Small intestine (tissue), 7 donors: ENCODE measurements at regions not wholly inside any gene's neighbourhood (a gene's known extent, or its start where the extent isn't known, plus 50 kb on each side); places are given as distances from the start of the nearest gene placed in this dataset.
"Not testable (repeated sequence)": the region's sequence is repeated elsewhere in the genome, so short reads cannot be mapped to it uniquely, and the experiment has no call there.

ENCODE experiments used
- DNase-seq, 2 donors: peaks; one replicate each; pipeline versions ENCODE4 v3.0.0 to v3.0.0-alpha.2; 2013
- FAIRE-seq: peaks from 2 replicates; lab custom pipeline; 2012; peaks lifted over from hg19 to GRCh38; lab: Jason Lieb, UNC
- H3K27ac ChIP-seq, 3 donors: one replicate each; pipeline ENCODE4 v1.5.1; 2013; ENCODE audit warnings: low read length in 2 of 3, mild to moderate bottlenecking in 2 of 3, control low read depth in 1 of 3, inconsistent platforms in 1 of 3, low read depth in 1 of 3, moderate library complexity in 1 of 3
- H3K27me3 ChIP-seq, 3 donors: one replicate each; pipeline ENCODE4 v1.6.1; 2013; ENCODE audit warnings: low read length in 3 of 3, inconsistent platforms in 1 of 3; ENCODE audit not compliant: control insufficient read depth in 3 of 3, insufficient read depth in 3 of 3
- H3K36me3 ChIP-seq, 3 donors: one replicate each; pipeline ENCODE4 v1.6.1; 2013; ENCODE audit warnings: low read length in 3 of 3, inconsistent platforms in 1 of 3, low read depth in 1 of 3, mild to moderate bottlenecking in 1 of 3, moderate library complexity in 1 of 3; ENCODE audit not compliant: control insufficient read depth in 3 of 3, insufficient read depth in 2 of 3
- H3K4me1 ChIP-seq, 3 donors: one replicate each; pipeline ENCODE4 v1.6.1; 2013; ENCODE audit warnings: low read length in 2 of 3, inconsistent platforms in 1 of 3, low read depth in 1 of 3, mild to moderate bottlenecking in 1 of 3, moderate library complexity in 1 of 3; ENCODE audit not compliant: control insufficient read depth in 3 of 3, insufficient read depth in 2 of 3
- H3K4me3 ChIP-seq, 3 donors: one replicate each; pipeline ENCODE4 v1.5.1; 2013; ENCODE audit warnings: low read length in 3 of 3, control low read depth in 1 of 3, inconsistent platforms in 1 of 3, low read depth in 1 of 3, mild to moderate bottlenecking in 1 of 3, moderate library complexity in 1 of 3
- H3K9me3 ChIP-seq, 2 donors: one replicate each; pipeline ENCODE4 v1.6.1; 2013; ENCODE audit warnings: low read depth in 1 of 2, low read length in 1 of 2; ENCODE audit not compliant: control insufficient read depth in 2 of 2, insufficient read depth in 1 of 2
- WGBS, 3 donors: extraction: QIAGEN DNeasy Blood & Tissue Kit; methylation state at CpG; one replicate each; pipeline ENCODE4 v1.1.7; 2013; 5-methylcytosine and 5-hydroxymethylcytosine counted together
- donor health status: healthy with polysubstance abuse.
- donor health status: control.
- donor health status: control.
- donor health status: Bipolar disorder and iron deficiency.
- donor health status: healthy.

DNA sequence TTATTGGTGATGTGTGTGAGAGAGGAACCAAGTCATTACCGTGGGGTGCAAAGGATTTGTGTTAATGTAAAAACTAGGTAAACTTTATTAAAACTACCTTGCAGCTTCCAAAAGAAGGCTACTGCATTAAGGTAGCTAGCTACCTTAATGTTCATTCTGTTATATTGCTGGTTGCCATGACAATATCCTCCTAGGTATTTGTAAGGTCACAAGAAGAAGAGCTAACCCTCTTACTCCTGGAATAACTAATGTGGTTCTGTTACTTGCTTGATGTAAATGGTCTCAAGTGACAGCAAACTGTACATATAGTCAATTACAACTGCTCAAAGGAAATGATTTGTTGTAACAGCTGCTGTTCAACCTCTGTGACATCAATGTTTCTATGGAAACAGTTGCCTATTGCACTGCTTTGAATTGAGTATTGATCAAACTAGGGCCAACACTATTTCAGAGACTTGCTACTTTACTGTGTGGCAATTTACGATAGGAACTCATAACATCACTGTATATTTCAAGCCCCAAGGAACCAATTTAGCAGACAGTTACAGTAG is 319.8 kb upstream of the HNRNPA3 start:
- Histone ChIP-seq H3K9me3 (no peaks in the 10 kb centered on the region), H3K36me3 (no peaks in the 10 kb centered on the region), H3K27ac (no peak overlapping the region), H3K4me3 (no peak overlapping the region), H3K4me1 (no peaks in the 10 kb centered on the region), H3K27me3 (peaks cover 0 to 3% (median 0%) of the 10 kb centered on the region in 3 donors)
- DNase-seq, result peak in 1 of 2 donors; percentile 34
- WGBS, 3 donors, result 25 to 60% (median 34%) methylated on average over 2 of the region's 2 CpGs
- no peak for FAIRE-seq

DNA sequence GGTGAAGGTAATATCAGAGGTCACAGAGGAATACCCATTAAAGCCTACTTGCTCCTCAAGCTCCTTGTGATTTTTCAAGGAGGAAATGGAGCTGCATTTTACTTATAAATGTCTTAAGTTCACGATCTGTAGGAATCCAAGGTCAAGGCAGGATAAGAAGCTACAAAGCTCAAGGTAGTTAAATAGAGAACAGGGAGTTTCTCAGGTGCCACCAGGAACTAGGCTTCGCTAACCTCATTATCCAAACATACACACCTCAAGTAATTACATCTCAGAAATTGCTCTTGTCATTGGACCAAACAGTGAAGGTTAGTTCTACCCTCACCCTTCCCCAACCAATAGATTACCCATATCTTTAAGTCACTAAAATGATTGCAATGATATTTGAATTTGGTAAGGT is 317.4 kb upstream of the HNRNPA3 start:
- no peak overlapping the region for H3K4me3 ChIP-seq
- no peak overlapping the region for H3K27ac ChIP-seq
- H3K4me1 ChIP-seq, result no peaks in the 10 kb centered on the region
- peak in 1 of 2 donors; percentile 58 for DNase-seq
- H3K9me3 ChIP-seq, result no peaks in the 10 kb centered on the region
- H3K36me3 ChIP-seq, result no peaks in the 10 kb centered on the region
- 7 to 55% (median 54%) methylated on average over 2 of the region's 2 CpGs for WGBS, 3 donors
- H3K27me3 ChIP-seq, result no peaks in the 10 kb centered on the region
- no peak for FAIRE-seq

DNA sequence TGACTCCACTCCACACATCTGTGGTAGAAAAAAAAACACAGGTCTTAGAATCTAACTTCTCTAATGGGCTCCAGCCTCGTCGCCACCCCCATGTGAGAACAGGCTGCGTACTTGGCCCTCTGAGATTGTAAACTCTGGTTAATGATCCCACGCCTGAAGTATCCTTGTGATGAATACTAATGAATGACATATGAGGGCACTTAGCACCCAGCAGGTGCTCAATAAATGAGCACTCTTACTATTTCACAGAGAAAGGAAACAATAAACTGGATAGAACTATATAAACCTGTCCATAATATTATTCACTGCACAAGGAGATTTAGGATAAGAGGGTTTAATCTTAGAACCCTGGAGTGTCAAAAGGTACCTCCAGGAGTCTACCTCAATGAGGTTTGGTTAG is 310.1 kb upstream of the HNRNPA3 start:
- no peak for FAIRE-seq
- WGBS, 3 donors, result 29 to 55% (median 45%) methylated on average over 4 of the region's 4 CpGs

DNA sequence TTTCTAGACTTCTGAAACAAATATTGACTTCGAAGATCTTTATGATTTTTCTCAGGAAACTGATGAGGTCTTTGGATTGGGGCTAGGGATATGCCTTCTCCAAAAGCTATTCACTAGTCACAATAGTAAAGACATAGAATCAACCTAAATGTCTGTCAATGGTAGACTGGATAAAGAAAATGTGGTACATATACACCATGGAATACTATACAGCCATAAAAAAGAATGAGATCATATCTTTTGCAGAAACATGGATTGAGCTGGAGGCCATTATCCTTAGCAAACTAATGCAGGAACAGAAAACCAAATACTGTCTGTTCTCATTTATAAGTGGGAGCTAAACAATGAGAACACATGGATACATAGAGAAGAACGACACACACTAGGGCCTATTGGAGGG is 308.5 kb upstream of the HNRNPA3 start:
- H3K4me1 ChIP-seq, H3K9me3 ChIP-seq, FAIRE-seq, H3K27ac ChIP-seq, H3K36me3 ChIP-seq, H3K4me3 ChIP-seq, H3K27me3 ChIP-seq, DNase-seq: not testable (repeated sequence)
- 74 to 93% (median 93%) methylated on average over 2 of the region's 2 CpGs for WGBS, 3 donors

More for the DNA sequence above, 310.1 kb upstream of the HNRNPA3 start:
- DNase-seq, result no peak
- Histone ChIP-seq H3K4me3 (no peak overlapping the region), H3K27ac (no peak overlapping the region), H3K36me3 (no peaks in the 10 kb centered on the region), H3K4me1 (no peaks in the 10 kb centered on the region), H3K9me3 (no peaks in the 10 kb centered on the region), H3K27me3 (no peaks in the 10 kb centered on the region)

DNA sequence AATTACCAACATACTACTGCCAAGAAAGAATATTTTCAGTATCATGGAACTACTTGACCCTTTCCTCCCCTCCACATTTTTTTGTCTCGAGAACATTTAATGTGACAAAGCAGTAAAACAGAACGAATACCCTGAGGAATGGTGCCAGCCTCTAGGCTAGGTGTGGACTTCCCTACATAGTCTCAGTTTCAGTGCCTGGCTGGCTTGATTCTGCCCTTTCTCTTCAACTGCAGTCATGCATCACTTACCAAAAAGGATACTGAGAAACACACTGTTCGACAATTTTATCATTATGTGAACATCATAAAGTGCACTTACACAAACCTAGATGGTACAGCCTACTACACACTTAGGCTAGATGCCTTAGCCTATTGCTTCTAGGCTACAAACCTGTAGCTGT is 305.3 kb upstream of the HNRNPA3 start:
- no peak for FAIRE-seq

DNA sequence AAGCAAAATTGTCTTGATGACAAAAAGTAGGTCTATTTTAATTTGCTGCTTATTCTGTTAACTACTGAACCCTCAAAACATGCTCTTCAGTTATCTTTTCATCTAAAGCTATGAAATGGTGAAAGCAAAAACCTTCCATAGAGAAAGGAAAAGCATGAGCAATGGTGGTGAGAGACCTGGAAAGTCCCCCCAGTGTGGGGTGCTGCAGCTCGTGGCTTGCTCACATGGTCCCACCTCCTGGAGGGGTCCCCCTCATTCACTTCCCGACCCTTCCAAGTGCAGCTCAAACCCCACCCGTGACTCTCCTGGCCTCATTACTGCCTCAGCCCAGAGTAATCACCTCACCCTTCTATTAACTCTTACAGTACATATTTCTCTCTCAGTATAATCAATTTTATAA is 301.8 kb upstream of the HNRNPA3 start:
- Histone ChIP-seq H3K27ac (no peak overlapping the region), H3K27me3 (no peaks in the 10 kb centered on the region), H3K36me3 (no peaks in the 10 kb centered on the region), H3K9me3 (no peaks in the 10 kb centered on the region), H3K4me1 (no peaks in the 10 kb centered on the region), H3K4me3 (no peak overlapping the region)
- WGBS, 3 donors, result 50 to 57% (median 52%) methylated on average over 3 of the region's 3 CpGs
- no peak for DNase-seq
- no peak for FAIRE-seq

More for the DNA sequence above, 305.3 kb upstream of the HNRNPA3 start:
- no peaks in the 10 kb centered on the region for H3K27me3 ChIP-seq
- H3K27ac ChIP-seq, result no peak overlapping the region
- H3K4me3 ChIP-seq, result no peak overlapping the region
- DNase-seq, result no peak
- H3K36me3 ChIP-seq, result no peaks in the 10 kb centered on the region
- H3K9me3 ChIP-seq, result no peaks in the 10 kb centered on the region
- WGBS, 3 donors, result 63 to 71% (median 64%) methylated on average over 3 of the region's 3 CpGs
- no peaks in the 10 kb centered on the region for H3K4me1 ChIP-seq

DNA sequence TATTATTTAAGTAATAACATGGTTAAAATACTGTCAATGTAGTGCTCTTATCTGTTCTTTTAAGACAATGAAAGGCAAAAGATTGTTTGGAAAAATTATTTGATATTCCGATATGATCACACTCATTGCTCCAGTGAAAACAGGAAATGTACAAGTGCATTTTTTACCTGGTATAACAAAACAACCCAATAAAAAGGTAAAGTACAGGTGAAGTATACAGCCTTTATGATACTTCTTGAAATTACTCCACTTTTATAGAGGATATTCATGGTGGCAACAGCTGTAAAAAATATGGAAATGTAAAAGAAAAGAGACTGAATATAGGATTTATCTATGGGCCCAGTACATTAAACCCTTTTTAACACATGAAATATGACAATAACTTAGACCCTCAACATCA is 298.6 kb upstream of the HNRNPA3 start:
- no peaks in the 10 kb centered on the region for H3K4me1 ChIP-seq
- no peak for DNase-seq
- no peak overlapping the region for H3K4me3 ChIP-seq
- no peak overlapping the region for H3K27ac ChIP-seq
- H3K27me3 ChIP-seq, result no peaks in the 10 kb centered on the region
- H3K9me3 ChIP-seq, result no peaks in the 10 kb centered on the region
- no peaks in the 10 kb centered on the region for H3K36me3 ChIP-seq
- FAIRE-seq, result no peak
- 92 to 96% (median 92%) methylated on average over 1 of the region's 1 CpG for WGBS, 3 donors

DNA sequence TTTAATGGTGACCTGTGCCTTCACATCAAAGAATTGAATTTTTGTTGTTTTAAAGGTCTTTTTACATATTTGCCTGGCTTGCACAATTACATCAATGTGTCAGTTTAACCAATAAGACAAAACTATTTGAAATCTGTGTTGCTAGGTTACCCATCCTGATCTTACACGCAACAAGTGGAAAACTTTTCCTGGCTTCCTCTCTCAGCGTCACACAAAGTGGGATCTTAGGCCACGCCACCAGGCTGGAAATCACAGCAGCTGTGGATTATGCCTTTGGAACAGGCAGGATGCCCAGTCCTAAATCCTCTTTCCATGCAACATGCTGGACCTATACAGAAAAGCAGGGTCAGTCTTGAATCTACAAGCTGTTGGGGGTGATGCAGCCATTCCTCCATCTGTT is 298.2 kb upstream of the HNRNPA3 start:
- H3K27me3 ChIP-seq, result no peaks in the 10 kb centered on the region
- H3K9me3 ChIP-seq, result no peaks in the 10 kb centered on the region
- H3K4me1 ChIP-seq, result no peaks in the 10 kb centered on the region
- H3K36me3 ChIP-seq, result no peaks in the 10 kb centered on the region
- DNase-seq, result no peak
- 84 to 96% (median 90%) methylated on average over 3 of the region's 3 CpGs for WGBS, 3 donors
- H3K4me3 ChIP-seq, result no peak overlapping the region
- H3K27ac ChIP-seq, result no peak overlapping the region
- FAIRE-seq, result no peak

DNA sequence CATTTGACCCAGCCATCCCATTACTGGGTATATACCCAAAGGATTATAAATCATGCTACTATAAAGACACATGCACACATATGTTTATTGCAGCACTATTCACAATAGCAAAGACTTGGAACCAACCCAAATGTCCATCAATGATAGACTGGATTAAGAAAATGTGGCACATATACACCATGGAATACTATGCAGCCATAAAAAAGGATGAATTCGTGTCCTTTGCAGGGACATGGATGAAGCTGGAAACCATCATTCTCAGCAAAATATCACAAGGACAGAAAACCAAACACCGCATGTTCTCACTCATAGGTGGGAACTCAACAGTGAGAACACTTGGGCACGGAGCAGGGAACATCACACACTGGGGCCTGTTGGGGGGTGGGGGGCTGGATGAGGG is 290.0 kb upstream of the HNRNPA3 start:
- H3K4me3 ChIP-seq, DNase-seq, H3K27ac ChIP-seq, H3K36me3 ChIP-seq, H3K27me3 ChIP-seq, H3K4me1 ChIP-seq, H3K9me3 ChIP-seq, FAIRE-seq: not testable (repeated sequence)
- 94 to 97% (median 94%) methylated on average over 3 of the region's 3 CpGs for WGBS, 3 donors
